Naive thymus-derived CD4-positive, alpha-beta T cell (primary cell): ENCODE measurements at regions not wholly inside any gene's neighbourhood (a gene's known extent, or its start where the extent isn't known, plus 50 kb on each side); places are given as distances from the start of the nearest gene placed in this dataset.
"Not testable (repeated sequence)": the region's sequence is repeated elsewhere in the genome, so short reads cannot be mapped to it uniquely, and the experiment has no call there.

ENCODE experiments used
- ATAC-seq: fragments of 150-1000 bp; cut with Tn5 transposase; 2 replicates; pipeline ENCODE4 v1.10.0; 2021; ENCODE audit warnings: mild to moderate bottlenecking, moderate library complexity
- CTCF ChIA-PET: fragments of 350-600 bp; sonication (Branson Sonifier 250); formaldehyde crosslinking; loops from one replicate; lab custom pipeline; 2021; ENCODE audit warnings: antibody characterized with exemption; lab: Charles Lee
- POLR2A ChIA-PET: fragments of 350-600 bp; sonication (Branson Sonifier 250); formaldehyde crosslinking; loops from one replicate; lab custom pipeline; 2021; ENCODE audit warnings: antibody characterized with exemption, inconsistent platforms; lab: Charles Lee
- DNase-seq, 9 donors: peaks; one replicate each; pipeline versions ENCODE4 v3.0.0 to v3.0.0-alpha.2; 2020 to 2022; ENCODE audit warnings: mixed read lengths in 1 of 9
- H3K27ac ChIP-seq: one replicate; pipeline ENCODE4 v1.7.0; 2013; ENCODE audit warnings: mild to moderate bottlenecking, low read depth, low read length, moderate library complexity
- H3K27me3 ChIP-seq, 2 donors: one replicate each; pipeline ENCODE4 v1.7.0; 2013; ENCODE audit warnings: low read length in 2 of 2, mild to moderate bottlenecking in 2 of 2, moderate library complexity in 2 of 2; ENCODE audit not compliant: control insufficient read depth in 2 of 2, insufficient read depth in 2 of 2
- H3K36me3 ChIP-seq, 3 experiments: 1 replicate in 2 of 3; 2 replicates in 1 of 3; pipeline ENCODE4 v1.7.0; 2013; ENCODE audit warnings: low read length in 3 of 3, mild to moderate bottlenecking in 3 of 3, moderate library complexity in 1 of 3; ENCODE audit not compliant: insufficient read depth in 3 of 3, control insufficient read depth in 2 of 3
- H3K4me1 ChIP-seq, 2 donors: one replicate each; pipeline ENCODE4 v1.7.0; 2013; ENCODE audit warnings: low read length in 2 of 2, mild to moderate bottlenecking in 2 of 2, moderate library complexity in 1 of 2; ENCODE audit not compliant: control insufficient read depth in 2 of 2, insufficient read depth in 2 of 2
- H3K4me3 ChIP-seq: 2 replicates; pipeline ENCODE4 v1.7.0; 2013; ENCODE audit warnings: mild to moderate bottlenecking, low read length
- H3K9me3 ChIP-seq, 3 experiments: 1 replicate in 2 of 3; 2 replicates in 1 of 3; pipeline ENCODE4 v1.7.0; 2013; ENCODE audit warnings: low read length in 3 of 3; ENCODE audit not compliant: control insufficient read depth in 2 of 3
- H3K27ac Mint-ChIP-seq, 9 donors: one replicate each; pipeline ENCODE4 v1.8.0; 2020 to 2022; ENCODE audit warnings: mixed read lengths in 9 of 9, mild to moderate bottlenecking in 8 of 9, moderate library complexity in 5 of 9, inconsistent platforms in 2 of 9
- H3K27me3 Mint-ChIP-seq, 5 donors: one replicate each; pipeline ENCODE4 v1.8.0; 2021 to 2022; ENCODE audit warnings: mixed read lengths in 5 of 5, mild to moderate bottlenecking in 1 of 5
- H3K36me3 Mint-ChIP-seq, 5 donors: one replicate each; pipeline ENCODE4 v1.8.0; 2020 to 2022; ENCODE audit warnings: mixed read lengths in 5 of 5, mild to moderate bottlenecking in 3 of 5, inconsistent platforms in 1 of 5
- H3K4me1 Mint-ChIP-seq, 7 donors: one replicate each; pipeline ENCODE4 v1.8.0; 2020 to 2022; ENCODE audit warnings: mixed read lengths in 7 of 7, mild to moderate bottlenecking in 3 of 7, inconsistent platforms in 1 of 7
- H3K4me3 Mint-ChIP-seq, 10 donors: one replicate each; pipeline ENCODE4 v1.8.0; 2020 to 2022; ENCODE audit warnings: mild to moderate bottlenecking in 10 of 10, mixed read lengths in 10 of 10, moderate library complexity in 6 of 10, inconsistent platforms in 2 of 10
- H3K9me3 Mint-ChIP-seq, 11 donors: one replicate each; pipeline ENCODE4 v1.8.0; 2020 to 2022; ENCODE audit warnings: mixed read lengths in 11 of 11, mild to moderate bottlenecking in 4 of 11, inconsistent platforms in 1 of 11, moderate library complexity in 1 of 11
- intact Hi-C, 2 donors: fragments of 100-400 bp; cut with micrococcal nuclease; formaldehyde crosslinking; loops; one replicate each; pipeline ENCODE4 v1.15.1; 2023

DNA sequence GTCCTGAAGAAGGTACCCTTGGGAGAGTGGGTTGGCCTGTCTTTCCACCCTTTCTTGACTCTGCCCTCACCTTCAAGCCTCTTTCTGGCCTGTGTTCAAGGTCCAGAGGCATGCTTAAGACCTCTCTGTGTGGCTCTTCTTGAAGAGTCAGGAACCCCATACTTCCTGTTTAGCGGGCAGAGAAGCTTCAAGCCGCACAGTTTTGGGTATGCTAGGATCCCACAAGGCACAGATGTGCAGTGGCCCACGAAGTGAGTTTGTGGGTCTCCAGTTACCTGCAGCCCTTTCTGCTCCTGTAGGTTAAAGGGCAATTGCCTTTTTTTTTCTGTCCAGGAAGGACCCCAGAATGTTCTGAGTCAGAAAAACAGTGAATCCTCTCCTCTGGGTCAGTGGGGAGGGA is 87.4 kb upstream of the FCGR1A start:
- Mint-ChIP-seq H3K27ac (peak overlapping the region in 7 of 9 donors; percentile 23 to 83 (median 75)), H3K4me1 (peaks cover 0 to 28% (median 18%) of the 10 kb centered on the region in 7 donors), H3K4me3 (peak overlapping the region in 9 of 10 donors; percentile 42 to 83 (median 60))
- H3K9me3 ChIP-seq, H3K27ac ChIP-seq, H3K4me3 ChIP-seq, H3K36me3 ChIP-seq, H3K27me3 ChIP-seq, H3K9me3 Mint-ChIP-seq, H3K36me3 Mint-ChIP-seq, intact Hi-C loops, H3K27me3 Mint-ChIP-seq, POLR2A ChIA-PET, CTCF ChIA-PET: not testable (repeated sequence)
- DNase-seq (peak in 3 of 9 donors; percentile 1 to 23 (median 4)), ATAC-seq (peak; percentile 28)
- peaks cover 0 to 15% of the 10 kb centered on the region in 2 donors for H3K4me1 ChIP-seq

DNA sequence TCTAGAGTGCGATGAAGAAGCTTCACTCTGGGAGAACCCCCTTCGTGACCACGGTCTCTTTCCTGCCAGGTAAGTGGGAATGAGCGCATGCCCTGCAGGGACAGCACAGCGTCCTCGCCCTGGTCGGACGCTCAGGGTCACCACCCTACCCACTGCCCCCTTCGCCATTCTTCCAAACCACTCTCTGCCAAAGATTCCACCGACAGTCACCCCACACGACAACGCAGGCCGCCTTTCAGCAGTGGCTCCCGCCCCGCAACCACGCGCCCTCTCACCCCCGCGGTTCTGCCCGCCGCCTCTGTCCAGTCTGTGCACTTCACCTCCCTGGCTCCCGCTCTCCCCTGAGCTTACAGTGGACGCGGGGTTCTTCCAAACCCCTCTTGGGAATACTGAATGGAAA is 82.3 kb upstream of the FCGR1A start:
- ATAC-seq, H3K27me3 Mint-ChIP-seq, H3K9me3 ChIP-seq: not testable (repeated sequence)

DNA sequence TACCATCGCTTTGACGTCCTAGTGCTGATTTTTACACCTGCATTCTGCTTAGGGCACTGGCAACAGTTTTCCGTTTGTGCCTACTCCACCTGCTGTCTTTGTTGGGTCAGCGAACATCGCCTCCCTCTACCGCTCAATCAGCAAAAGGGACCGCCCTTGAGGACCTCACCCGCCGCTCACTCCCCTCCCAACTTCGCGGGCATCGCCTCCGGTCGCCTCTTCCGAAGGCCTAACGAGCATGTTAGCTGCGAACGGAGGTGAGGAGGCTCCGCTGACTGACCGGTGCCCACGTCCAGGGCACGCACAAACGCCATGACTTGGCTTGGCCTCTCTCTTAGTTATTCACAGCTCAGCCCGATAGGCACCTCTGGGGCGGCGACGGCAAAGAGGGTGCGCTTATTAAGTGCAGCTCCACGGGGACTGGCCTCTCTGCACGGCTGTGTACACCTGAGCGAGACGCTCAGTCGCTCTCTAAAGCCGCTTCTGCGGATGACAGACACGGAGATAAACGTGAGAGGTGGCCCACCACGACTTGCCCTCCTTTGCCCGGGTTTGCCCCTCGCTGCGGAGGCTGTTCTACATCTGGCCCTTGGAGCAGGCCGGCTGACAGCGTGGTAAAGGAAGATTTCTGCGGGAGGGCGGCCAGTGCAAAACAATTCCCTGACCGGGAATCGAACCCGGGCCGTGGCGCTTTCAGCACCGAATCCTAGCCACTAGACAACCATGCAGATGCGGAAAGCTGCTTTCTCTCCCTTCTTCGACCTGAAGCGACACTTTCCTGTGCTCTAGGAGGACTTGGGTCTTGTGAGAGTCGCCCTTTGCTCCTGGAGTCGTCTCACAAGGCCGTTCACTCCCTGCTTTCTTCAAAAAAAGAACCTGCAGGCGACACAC is 81.6 kb upstream of the FCGR1A start:
- H3K36me3 ChIP-seq, intact Hi-C loops: not testable (repeated sequence)

More for the DNA sequence above, 82.3 kb upstream of the FCGR1A start:
- H3K9me3 Mint-ChIP-seq, POLR2A ChIA-PET, H3K27me3 ChIP-seq, H3K36me3 Mint-ChIP-seq, H3K4me3 ChIP-seq, H3K36me3 ChIP-seq, H3K27ac Mint-ChIP-seq, H3K27ac ChIP-seq, CTCF ChIA-PET, DNase-seq, intact Hi-C loops, H3K4me1 ChIP-seq: not testable (repeated sequence)
- peak overlapping the region in 4 of 10 donors; percentile 28 to 68 (median 52) for H3K4me3 Mint-ChIP-seq
- peaks cover 0 to 12% (median 5%) of the 10 kb centered on the region in 7 donors for H3K4me1 Mint-ChIP-seq

DNA sequence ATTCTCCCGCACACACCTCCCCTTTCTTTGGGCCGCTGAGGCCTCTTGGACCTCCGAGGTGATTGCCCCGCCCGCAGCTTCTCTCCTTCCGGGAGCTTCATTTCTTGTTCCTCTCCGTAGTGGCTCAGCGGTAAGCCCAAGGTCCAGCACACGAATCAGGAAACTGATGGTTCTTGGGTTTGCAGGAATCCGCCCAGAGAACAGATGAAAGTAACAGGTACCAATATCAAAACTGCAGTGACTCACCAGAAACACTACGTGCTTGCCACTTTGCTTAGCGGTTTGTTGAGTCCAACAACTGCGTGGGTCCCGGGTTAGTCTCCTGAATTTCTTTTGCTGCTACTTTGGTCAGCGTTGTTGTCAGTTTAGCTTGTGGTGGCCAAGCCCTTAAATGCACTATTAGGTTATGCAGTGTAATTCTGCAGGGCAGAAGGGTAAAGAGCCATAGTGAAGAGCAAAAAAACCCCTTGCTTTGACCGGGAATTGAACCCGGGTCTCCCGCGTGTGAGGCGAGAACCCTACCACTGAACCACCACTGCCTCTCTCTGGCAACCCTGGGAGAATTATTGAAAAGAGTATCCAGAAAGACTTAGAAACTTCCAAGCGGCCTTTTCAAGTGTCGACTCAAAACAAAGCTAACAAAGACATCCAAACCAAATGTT is 74.2 kb upstream of the FCGR1A start:
- CTCF ChIA-PET, H3K4me1 ChIP-seq, H3K36me3 Mint-ChIP-seq, H3K4me1 Mint-ChIP-seq, H3K9me3 Mint-ChIP-seq, POLR2A ChIA-PET, H3K27me3 Mint-ChIP-seq, H3K9me3 ChIP-seq, H3K27me3 ChIP-seq, H3K36me3 ChIP-seq, intact Hi-C loops: not testable (repeated sequence)
- ATAC-seq (peak; percentile 93), DNase-seq (peak; percentile 52 to 89 (median 78))
- peak overlapping the region; percentile 41 to 91 (median 84) for H3K4me3 Mint-ChIP-seq
- Histone ChIP-seq H3K27ac (peak overlapping the region; percentile 35), H3K4me3 (peak overlapping the region; percentile 24)
- peak overlapping the region; percentile 83 to 100 (median 95) for H3K27ac Mint-ChIP-seq

More for the DNA sequence above, 81.6 kb upstream of the FCGR1A start:
- H3K27me3 ChIP-seq, H3K4me3 ChIP-seq, H3K4me1 ChIP-seq, H3K9me3 Mint-ChIP-seq, H3K9me3 ChIP-seq, H3K36me3 Mint-ChIP-seq, H3K27me3 Mint-ChIP-seq, DNase-seq, H3K4me1 Mint-ChIP-seq, CTCF ChIA-PET, H3K27ac ChIP-seq, POLR2A ChIA-PET, H3K4me3 Mint-ChIP-seq, H3K27ac Mint-ChIP-seq: not testable (repeated sequence)
- peak; percentile 73 for ATAC-seq

DNA sequence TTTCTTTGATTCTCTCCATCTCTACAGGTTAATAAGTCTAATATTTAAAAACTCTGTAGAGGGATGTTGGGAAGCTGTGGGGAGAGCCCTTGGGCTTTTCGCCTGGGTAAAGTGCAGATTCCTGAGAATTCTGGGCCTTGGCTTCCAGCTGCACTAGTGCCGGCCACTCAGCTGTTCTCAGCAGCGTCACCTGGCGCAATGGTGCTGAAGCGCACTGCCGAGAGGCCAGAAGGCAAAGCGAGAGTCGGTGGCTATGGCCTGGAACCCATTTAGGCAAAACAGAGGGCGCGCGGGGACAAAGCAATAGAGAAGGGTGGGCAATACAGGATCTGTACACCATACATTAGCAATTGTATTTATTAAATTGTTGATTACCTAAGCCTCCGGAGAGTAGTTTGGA is 70.8 kb upstream of the FCGR1A start:
- CTCF ChIA-PET = not testable (repeated sequence)

DNA sequence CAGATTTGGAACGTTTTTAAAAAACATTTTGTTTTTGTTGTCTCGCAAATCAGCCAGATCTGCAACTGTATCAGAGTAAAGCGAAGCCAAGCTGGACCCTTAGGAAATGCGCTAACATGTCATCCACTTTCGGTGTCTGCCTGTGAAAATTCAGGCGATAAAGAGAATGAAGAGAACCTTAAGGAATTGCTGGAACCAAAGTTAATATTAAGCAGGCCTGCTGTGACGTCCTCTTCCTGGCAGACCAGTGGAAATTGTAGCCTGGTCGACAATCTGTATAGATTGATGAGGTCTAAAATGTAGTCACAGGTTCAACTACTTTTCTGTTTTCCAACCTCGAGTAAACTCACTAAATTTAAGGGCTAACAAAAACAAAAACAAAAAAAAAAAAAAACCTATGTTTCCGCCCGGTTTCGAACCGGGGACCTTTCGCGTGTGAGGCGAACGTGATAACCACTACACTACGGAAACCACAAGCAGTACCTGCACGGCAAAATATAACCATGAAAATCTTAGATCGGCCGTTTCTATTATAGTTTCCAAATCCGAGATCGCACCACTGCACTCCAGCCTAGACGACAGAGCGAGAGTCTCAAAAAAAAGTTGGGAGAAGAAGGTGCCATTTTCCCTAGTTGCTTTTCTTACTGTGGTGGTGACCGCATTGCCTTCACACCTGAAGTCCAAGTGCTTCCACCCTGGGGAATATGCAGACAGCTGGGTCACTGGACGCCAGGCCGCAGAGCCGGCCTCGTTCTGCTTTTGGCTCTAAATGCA is 70.2 kb upstream of the FCGR1A start:
- H3K27me3 ChIP-seq, H3K36me3 ChIP-seq, CTCF ChIA-PET, H3K36me3 Mint-ChIP-seq, H3K4me1 ChIP-seq, H3K27me3 Mint-ChIP-seq, intact Hi-C loops, H3K4me3 ChIP-seq, H3K4me1 Mint-ChIP-seq, H3K9me3 ChIP-seq, H3K9me3 Mint-ChIP-seq, H3K27ac ChIP-seq, POLR2A ChIA-PET, ATAC-seq: not testable (repeated sequence)
- Mint-ChIP-seq H3K27ac (peak overlapping the region in 2 of 9 donors; percentile 58 to 80), H3K4me3 (peak overlapping the region in 1 of 10 donors; percentile 35)
- DNase-seq = peak in 4 of 9 donors; percentile 11 to 47 (median 22)

More for the DNA sequence above, 70.8 kb upstream of the FCGR1A start:
- DNase-seq, H3K27ac Mint-ChIP-seq, H3K9me3 Mint-ChIP-seq, H3K36me3 ChIP-seq, H3K27ac ChIP-seq, intact Hi-C loops, H3K4me1 Mint-ChIP-seq, H3K27me3 Mint-ChIP-seq, H3K4me3 Mint-ChIP-seq, H3K36me3 Mint-ChIP-seq, H3K4me1 ChIP-seq, POLR2A ChIA-PET, H3K27me3 ChIP-seq, ATAC-seq, H3K9me3 ChIP-seq, H3K4me3 ChIP-seq: not testable (repeated sequence)
